Rectal smooth muscle tissue (tissue), 1 donor: ENCODE measurements at regions not wholly inside any gene's neighbourhood (a gene's known extent, or its start where the extent isn't known, plus 50 kb on each side); places are given as distances from the start of the nearest gene placed in this dataset.

Experiments
- H3K27ac ChIP-seq: one replicate; pipeline ENCODE4 v1.7.0; 2013; ENCODE audit warnings: low read depth, low read length, inconsistent platforms
- H3K27me3 ChIP-seq: one replicate; pipeline ENCODE4 v1.7.0; 2013; ENCODE audit warnings: low read length; ENCODE audit not compliant: control insufficient read depth, insufficient read depth
- H3K36me3 ChIP-seq: one replicate; pipeline ENCODE4 v1.7.0; 2013; ENCODE audit warnings: low read length; ENCODE audit not compliant: control insufficient read depth, insufficient read depth
- H3K4me1 ChIP-seq: one replicate; pipeline ENCODE4 v1.7.0; 2013; ENCODE audit warnings: low read length; ENCODE audit not compliant: control insufficient read depth, insufficient read depth
- H3K4me3 ChIP-seq: one replicate; pipeline ENCODE4 v1.7.0; 2013; ENCODE audit warnings: low read length
- H3K9ac ChIP-seq: one replicate; pipeline ENCODE4 v1.7.0; 2013; ENCODE audit warnings: low read length

GRCh38 chr13:86841264-86841663, 829.9 kb upstream of the SLITRK5 start:
- Histone ChIP-seq H3K4me3 (no peak overlapping the region), H3K36me3 (no peaks in the 10 kb centered on the region), H3K9ac (no peak overlapping the region), H3K27me3 (no peaks in the 10 kb centered on the region), H3K4me1 (no peaks in the 10 kb centered on the region), H3K27ac (no peak overlapping the region)

GRCh38 chr13:86846501-86846900, 824.7 kb upstream of the SLITRK5 start:
- no peaks in the 10 kb centered on the region for H3K4me1 ChIP-seq
- no peak overlapping the region for H3K9ac ChIP-seq
- H3K27me3 ChIP-seq, result no peaks in the 10 kb centered on the region
- no peaks in the 10 kb centered on the region for H3K36me3 ChIP-seq
- H3K4me3 ChIP-seq, result no peak overlapping the region
- no peak overlapping the region for H3K27ac ChIP-seq

- H3K36me3 ChIP-seq, result no peaks in the 10 kb centered on the region
- no peak overlapping the region for H3K9ac ChIP-seq
- no peak overlapping the region for H3K4me3 ChIP-seq
- no peak overlapping the region for H3K27ac ChIP-seq
- no peaks in the 10 kb centered on the region for H3K27me3 ChIP-seq
- no peaks in the 10 kb centered on the region for H3K4me1 ChIP-seq
Measured at GRCh38 chr13:86848716-86849115, 822.5 kb upstream of the SLITRK5 start.

- Histone ChIP-seq H3K4me3 (no peak overlapping the region), H3K36me3 (no peaks in the 10 kb centered on the region), H3K27me3 (no peaks in the 10 kb centered on the region), H3K27ac (no peak overlapping the region), H3K9ac (no peak overlapping the region), H3K4me1 (no peaks in the 10 kb centered on the region)
Measured at GRCh38 chr13:86856991-86857390, 814.2 kb upstream of the SLITRK5 start.

GRCh38 chr13:86858216-86858615, 813.0 kb upstream of the SLITRK5 start:
- Histone ChIP-seq H3K4me1 (no peaks in the 10 kb centered on the region), H3K27me3 (no peaks in the 10 kb centered on the region), H3K27ac (no peak overlapping the region), H3K4me3 (no peak overlapping the region), H3K9ac (no peak overlapping the region), H3K36me3 (no peaks in the 10 kb centered on the region)

GRCh38 chr13:86862137-86862536, 809.0 kb upstream of the SLITRK5 start:
- Histone ChIP-seq H3K4me3 (no peak overlapping the region), H3K36me3 (no peaks in the 10 kb centered on the region), H3K4me1 (no peaks in the 10 kb centered on the region), H3K27ac (no peak overlapping the region), H3K27me3 (no peaks in the 10 kb centered on the region), H3K9ac (no peak overlapping the region)

GRCh38 chr13:86864376-86864775, 806.8 kb upstream of the SLITRK5 start:
- Histone ChIP-seq H3K27me3 (no peaks in the 10 kb centered on the region), H3K9ac (no peak overlapping the region), H3K27ac (no peak overlapping the region), H3K4me1 (no peaks in the 10 kb centered on the region), H3K4me3 (no peak overlapping the region), H3K36me3 (no peaks in the 10 kb centered on the region)

- no peak overlapping the region for H3K27ac ChIP-seq
- no peak overlapping the region for H3K9ac ChIP-seq
- H3K4me3 ChIP-seq, result no peak overlapping the region
- H3K4me1 ChIP-seq, result no peaks in the 10 kb centered on the region
- no peaks in the 10 kb centered on the region for H3K27me3 ChIP-seq
- H3K36me3 ChIP-seq, result no peaks in the 10 kb centered on the region
Measured at GRCh38 chr13:86870444-86870843, 800.7 kb upstream of the SLITRK5 start.

GRCh38 chr13:86877441-86877840, 793.7 kb upstream of the SLITRK5 start:
- H3K4me1 ChIP-seq, result no peaks in the 10 kb centered on the region
- H3K36me3 ChIP-seq, result no peaks in the 10 kb centered on the region
- H3K4me3 ChIP-seq, result no peak overlapping the region
- H3K27me3 ChIP-seq, result no peaks in the 10 kb centered on the region
- no peak overlapping the region for H3K27ac ChIP-seq
- no peak overlapping the region for H3K9ac ChIP-seq

GRCh38 chr13:86878781-86879180, 792.4 kb upstream of the SLITRK5 start:
- Histone ChIP-seq H3K4me1 (no peaks in the 10 kb centered on the region), H3K36me3 (no peaks in the 10 kb centered on the region), H3K4me3 (no peak overlapping the region)

GRCh38 chr13:86881390-86881789, 789.8 kb upstream of the SLITRK5 start:
- no peaks in the 10 kb centered on the region for H3K27me3 ChIP-seq
- H3K9ac ChIP-seq, result no peak overlapping the region
- no peak overlapping the region for H3K27ac ChIP-seq
- no peaks in the 10 kb centered on the region for H3K4me1 ChIP-seq
- no peaks in the 10 kb centered on the region for H3K36me3 ChIP-seq
- no peak overlapping the region for H3K4me3 ChIP-seq

More at GRCh38 chr13:86878781-86879180, 792.4 kb upstream of the SLITRK5 start:
- Histone ChIP-seq H3K27ac (no peak overlapping the region), H3K9ac (no peak overlapping the region), H3K27me3 (no peaks in the 10 kb centered on the region)

GRCh38 chr13:86882107-86882506, 789.1 kb upstream of the SLITRK5 start:
- Histone ChIP-seq H3K27me3 (no peaks in the 10 kb centered on the region), H3K4me3 (no peak overlapping the region), H3K9ac (no peak overlapping the region), H3K27ac (no peak overlapping the region), H3K36me3 (no peaks in the 10 kb centered on the region), H3K4me1 (no peaks in the 10 kb centered on the region)

- H3K27ac ChIP-seq, result no peak overlapping the region
- no peaks in the 10 kb centered on the region for H3K27me3 ChIP-seq
- H3K4me1 ChIP-seq, result no peaks in the 10 kb centered on the region
- H3K9ac ChIP-seq, result no peak overlapping the region
- H3K36me3 ChIP-seq, result no peaks in the 10 kb centered on the region
- no peak overlapping the region for H3K4me3 ChIP-seq
Measured at GRCh38 chr13:86882835-86883234, 788.3 kb upstream of the SLITRK5 start.
